ENCODE measurements at regions not wholly inside any gene's neighbourhood (a gene's known extent, or its start where the extent isn't known, plus 50 kb on each side); places are given as distances from the start of the nearest gene placed in this dataset.

- RAD21 ChIA-PET (ENCODE audit: low non-redundant PET in 1 of 2, low total read pairs in 2 of 2, uncharacterized antibody in 2 of 2, unreplicated experiment in 2 of 2) = no interaction called here
- H2AFZ ChIP-seq (ENCODE audit: low read depth, low read length, poor library complexity, severe bottlenecking) = no peak overlapping the region
- no peak overlapping the region for H3K27ac ChIP-seq (ENCODE audit: low read depth, low read length)
- H3K4me3 ChIP-seq (replicated peaks in 1 of 2; ENCODE audit: low read depth in 1 of 2, low read length in 2 of 2) = no peak overlapping the region
- POLR2A ChIA-PET = no interaction called here
- no peaks in the 10 kb centered on the region for H3K4me1 ChIP-seq (ENCODE audit: control insufficient read depth in 1 of 2, insufficient read depth in 2 of 2, low read length in 2 of 2)
- BruUV-seq (replicated peaks) = no TSS peak
- intact Hi-C loops (cut with micrococcal nuclease) = no loop called here
- no peaks in the 10 kb centered on the region for H3K79me2 ChIP-seq (ENCODE audit: insufficient read depth, low read length)
- no peaks in the 10 kb centered on the region for H3K9me3 ChIP-seq (ENCODE audit: control insufficient read depth in 1 of 2, insufficient read depth in 1 of 2, low read depth in 1 of 2, low read length in 2 of 2)
- CTCF ChIA-PET = interaction anchor here (1.1 kb wide), 1 partner anchor 255 kb away, joined by 3 read pairs; the partner anchor contains the start of gene NSG2
- H4K20me1 ChIP-seq (ENCODE audit: insufficient read depth) = no peaks in the 10 kb centered on the region
- TF ChIP-seq JUND (IDR thresholded peaks at IDR 0.05) = no peak
- no peak for TF ChIP-seq POLR2A (IDR thresholded peaks at IDR 0.05; ENCODE audit: borderline replicate concordance, extremely low read depth, insufficient read depth, insufficient read length)
- no peak for TF ChIP-seq TCF7L2 (IDR thresholded peaks at IDR 0.05; ENCODE audit: borderline replicate concordance, extremely low read depth, insufficient read depth, insufficient read length)
- no peak for TF ChIP-seq CEBPB (IDR thresholded peaks at IDR 0.05; ENCODE audit: low read depth)
- no peak for TF ChIP-seq RAD21 (IDR thresholded peaks at IDR 0.05; ENCODE audit: low read depth)
- no peak for TF ChIP-seq ELF1 (IDR thresholded peaks at IDR 0.05; ENCODE audit: borderline replicate concordance, low read depth)
- TF ChIP-seq ZNF274 (IDR thresholded peaks at IDR 0.05; ENCODE audit: low read depth, low read length) = no peak
- TF ChIP-seq ZFX (IDR thresholded peaks at IDR 0.05) = no peak
- TF ChIP-seq SP1 (IDR thresholded peaks at IDR 0.05; ENCODE audit: low read depth) = no peak
- no peak for TF ChIP-seq ZBTB33 (IDR thresholded peaks at IDR 0.05; ENCODE audit: extremely low read depth, insufficient replicate concordance, low read length)
- no peak for TF ChIP-seq POLR2AphosphoS5 (IDR thresholded peaks at IDR 0.05; ENCODE audit: low read depth, low read length)
- TF ChIP-seq EZH2phosphoT487 (IDR thresholded peaks at IDR 0.05; ENCODE audit: borderline replicate concordance) = no peak
- TF ChIP-seq, protein P1, sequence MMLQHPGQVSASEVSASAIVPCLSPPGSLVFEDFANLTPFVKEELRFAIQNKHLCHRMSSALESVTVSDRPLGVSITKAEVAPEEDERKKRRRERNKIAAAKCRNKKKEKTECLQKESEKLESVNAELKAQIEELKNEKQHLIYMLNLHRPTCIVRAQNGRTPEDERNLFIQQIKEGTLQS (IDR thresholded peaks at IDR 0.05) = no peak
- no peaks in the 10 kb centered on the region for H3K9me2 ChIP-seq (ENCODE audit: insufficient read depth)
- peaks cover 8% of the 10 kb centered on the region for H3K27me3 ChIP-seq (ENCODE audit: insufficient read depth, low read length)
- no peak for ATAC-seq
- no peak overlapping the region for H3K9ac ChIP-seq (ENCODE audit: low read length)
- no peak for DNase-seq (ENCODE audit: low read depth, low spot score)
- H3K36me3 ChIP-seq (ENCODE audit: control insufficient read depth in 1 of 2, insufficient read depth in 2 of 2, low read length in 2 of 2) = no peaks in the 10 kb centered on the region
- H3K4me2 ChIP-seq (ENCODE audit: low read length) = no peak overlapping the region
Measured at GRCh38 chr5:174300118-174300940, 254.8 kb downstream of the NSG2 start.

Measured in HCT116 (cell line).